DMS53 treated with DMSO at 0.1 percent for 48 hours (cell line): ENCODE measurements at regions not wholly inside any gene's neighbourhood (a gene's known extent, or its start where the extent isn't known, plus 50 kb on each side); places are given as distances from the start of the nearest gene placed in this dataset.

Source experiments
- DNase-seq: peaks from one replicate; lab custom pipeline; 2025; ENCODE audit not compliant: unreplicated experiment; lab: John Stamatoyannopoulos, UW

DNA sequence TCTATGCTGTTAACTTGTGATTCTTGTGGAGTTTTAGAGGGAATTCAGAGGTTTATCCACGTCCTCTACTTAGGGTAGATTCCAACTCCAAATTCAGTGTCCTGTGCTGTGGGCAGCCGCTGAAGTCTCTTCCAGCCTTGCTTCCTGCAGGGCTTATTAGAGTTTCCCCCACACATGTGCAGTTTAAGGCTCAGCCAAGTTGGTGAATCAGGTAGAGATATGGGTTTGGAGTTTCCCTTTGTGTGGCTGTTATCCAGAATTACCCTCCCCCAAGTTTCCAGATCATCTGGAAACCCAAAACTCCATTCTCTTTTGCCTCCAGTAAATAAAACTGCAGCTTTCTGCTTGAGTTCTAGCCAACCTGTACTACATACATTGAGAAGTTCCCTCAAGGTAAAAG lies 853.7 kb downstream of the GALC start:
- DNase-seq, result no peak

GRCh38 chr14:87133073-87133801 lies 859.7 kb downstream of the GALC start:
- no peak for DNase-seq

- DNase-seq, result peak; percentile 65
Measured at GRCh38 chr14:87131879-87132278, 861.1 kb downstream of the GALC start.

GRCh38 chr14:87122166-87122565 lies 870.8 kb downstream of the GALC start:
- DNase-seq, result no peak

GRCh38 chr14:87121716-87122115 lies 871.3 kb downstream of the GALC start:
- DNase-seq, result no peak

GRCh38 chr14:87115234-87115633 lies 877.7 kb downstream of the GALC start:
- no peak for DNase-seq

DNA sequence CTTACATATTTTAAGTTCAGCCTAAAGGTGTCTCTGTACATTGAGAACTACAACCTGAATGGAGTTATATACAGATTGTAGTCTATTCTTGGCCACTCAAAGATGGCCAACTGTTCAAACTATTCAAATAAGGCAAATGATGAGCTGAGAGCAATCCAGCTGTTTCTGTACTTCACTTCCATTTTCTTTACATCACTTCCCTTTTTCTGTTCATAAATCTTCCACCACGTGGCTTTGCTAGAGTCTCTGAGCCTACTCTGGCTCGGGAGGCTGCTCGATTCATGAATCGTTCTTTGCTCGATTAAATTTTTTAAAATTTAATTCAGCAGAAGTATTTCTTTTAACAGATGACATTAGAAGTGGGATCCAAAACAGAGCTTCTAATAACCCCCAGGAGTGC lies 879.7 kb downstream of the GALC start:
- DNase-seq, result no peak

DNA sequence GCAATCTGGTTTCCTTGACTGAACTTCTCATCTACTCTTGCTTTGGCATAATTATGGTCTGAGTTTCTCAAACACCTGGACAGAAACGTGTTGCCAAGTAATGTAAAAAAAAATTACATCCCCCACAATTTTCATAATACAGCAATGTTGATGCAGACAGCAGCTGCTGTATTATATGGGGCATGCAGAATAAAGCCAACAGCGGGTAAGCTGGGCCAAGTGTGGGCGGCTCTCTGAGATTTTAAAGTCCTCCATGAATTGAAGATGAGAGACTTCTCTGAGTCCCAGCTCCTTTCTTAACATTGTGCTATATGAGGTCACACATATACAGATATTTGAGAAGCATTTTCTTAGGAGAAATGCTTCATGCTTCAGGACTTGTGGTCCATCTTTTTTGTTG lies 881.2 kb downstream of the GALC start:
- no peak for DNase-seq

DNA sequence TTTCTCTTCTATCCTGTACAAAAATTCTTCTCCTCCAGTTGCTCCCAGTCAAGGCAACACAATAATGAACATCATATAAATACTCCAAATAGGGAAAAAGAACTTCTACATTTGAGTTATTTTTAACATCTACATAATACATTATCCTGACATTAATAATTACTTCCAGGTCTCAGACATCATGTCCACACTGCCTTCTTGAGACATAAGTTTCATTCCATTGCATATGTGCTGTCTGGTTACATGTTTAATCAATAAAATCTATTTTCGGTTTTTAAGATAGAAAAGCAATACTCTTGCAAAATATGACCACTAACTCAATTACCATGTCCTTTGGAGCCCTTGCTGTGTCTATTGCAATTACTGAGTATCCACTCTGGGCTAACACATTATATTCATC lies 881.9 kb downstream of the GALC start:
- no peak for DNase-seq

GRCh38 chr14:87109271-87109670 lies 883.7 kb downstream of the GALC start:
- DNase-seq, result no peak

- no peak for DNase-seq
Measured at GRCh38 chr14:87108726-87109125, 884.3 kb downstream of the GALC start.

GRCh38 chr14:87102811-87103378 lies 890.1 kb downstream of the GALC start:
- DNase-seq, result no peak

- peak; percentile 21 for DNase-seq
Measured at GRCh38 chr14:87097015-87097414, 896.0 kb downstream of the GALC start.

DNA sequence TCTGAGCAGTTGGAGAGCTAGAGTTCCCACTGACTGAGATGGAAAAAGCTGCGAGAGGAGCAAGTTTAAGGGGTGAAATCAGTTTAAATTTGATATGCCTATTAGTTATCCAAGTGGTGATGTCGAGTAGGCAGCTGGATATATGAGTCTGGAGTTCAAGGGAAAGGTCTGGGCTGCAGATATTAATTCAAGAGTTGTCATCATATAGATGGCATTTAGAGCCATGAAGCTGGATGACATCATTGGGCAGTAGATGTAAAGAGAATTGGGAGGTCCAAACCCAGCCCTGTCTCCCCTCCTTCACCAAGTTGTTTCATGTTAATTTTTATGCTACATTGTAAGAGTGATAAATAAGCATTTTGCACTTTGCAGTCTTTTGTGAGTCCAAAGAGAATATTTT lies 898.1 kb downstream of the GALC start:
- DNase-seq, result no peak

- no peak for DNase-seq
Measured at GRCh38 chr14:87088588-87088987, 904.4 kb downstream of the GALC start.

DNA sequence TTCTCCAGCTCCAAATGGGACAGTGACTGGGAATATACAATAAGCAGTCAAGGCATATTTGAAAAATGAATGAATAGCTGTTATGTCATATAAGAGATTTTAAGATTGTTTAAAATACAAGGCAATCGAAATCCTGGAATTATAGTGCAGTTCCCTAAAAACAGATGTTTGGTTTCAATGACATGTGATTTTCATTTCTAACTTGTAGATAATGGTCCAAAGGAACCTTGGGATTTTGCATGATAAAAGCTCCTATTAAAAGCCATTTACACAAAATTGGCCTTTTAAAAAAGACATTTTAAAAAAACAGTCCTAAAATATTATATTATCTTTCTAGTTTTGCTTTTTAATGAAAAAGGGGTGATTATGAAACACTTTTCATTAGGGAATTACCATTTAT lies 905.1 kb downstream of the GALC start:
- DNase-seq, result no peak

DNA sequence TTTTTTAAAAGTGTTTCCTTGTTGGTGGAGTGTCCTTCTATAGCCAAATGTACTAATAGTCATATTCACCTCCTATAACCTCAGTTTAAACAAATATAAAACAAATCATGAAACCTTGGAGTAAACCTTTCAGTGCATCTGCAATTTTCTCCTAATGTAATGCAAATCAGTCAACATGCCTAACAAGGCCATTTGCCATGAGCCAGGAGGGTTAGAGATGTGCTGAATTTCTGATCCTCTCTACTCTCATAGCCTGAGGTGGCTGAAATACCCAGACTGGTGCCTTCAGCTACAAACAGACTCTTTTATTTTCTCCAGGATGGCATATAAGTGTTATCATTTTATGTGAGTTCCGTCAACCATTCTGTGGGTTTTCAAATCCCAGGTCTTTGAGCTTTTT lies 908.1 kb downstream of the GALC start:
- DNase-seq, result no peak

DNA sequence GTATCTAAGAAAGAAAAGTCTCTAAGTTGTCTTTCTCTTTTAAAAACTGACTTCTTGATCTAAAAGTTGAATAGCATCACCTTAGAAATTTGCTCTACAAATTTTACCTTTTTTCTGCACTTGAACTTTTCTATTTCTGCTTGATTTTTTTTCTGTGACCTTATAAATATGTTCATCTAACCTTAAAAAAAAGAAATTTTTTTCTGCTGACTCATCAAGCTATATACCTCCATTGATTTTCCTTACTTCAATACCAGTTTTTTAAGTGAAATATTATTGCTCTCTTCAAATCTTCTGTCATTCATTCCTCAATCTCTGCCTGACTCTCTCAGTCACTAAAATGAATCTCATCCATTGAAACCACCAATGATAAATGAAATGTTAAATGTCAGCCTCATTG lies 910.1 kb downstream of the GALC start:
- DNase-seq, result no peak

- no peak for DNase-seq
Measured at GRCh38 chr14:87081004-87081403, 912.0 kb downstream of the GALC start.

GRCh38 chr14:87080146-87080545 lies 912.8 kb downstream of the GALC start:
- no peak for DNase-seq

DNA sequence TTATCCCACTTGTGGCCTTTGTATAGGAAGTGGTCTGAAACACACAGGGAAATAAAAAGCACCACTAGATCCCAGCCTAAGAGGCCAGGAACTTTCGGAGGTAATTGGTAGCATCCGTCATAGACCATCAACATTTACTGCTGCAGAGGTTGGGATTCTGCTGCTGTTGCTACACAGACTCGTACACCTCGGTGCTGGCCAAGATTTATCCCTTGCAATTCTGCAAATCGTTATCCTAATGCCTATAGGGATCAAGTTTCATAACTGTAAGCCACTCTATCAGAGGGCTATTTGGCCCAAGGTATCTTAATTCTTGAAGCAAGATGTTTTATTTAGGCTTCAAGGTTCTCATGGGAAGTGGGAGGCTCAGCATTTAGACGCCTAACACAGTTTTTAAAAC lies 913.6 kb downstream of the GALC start:
- DNase-seq, result no peak

DNA sequence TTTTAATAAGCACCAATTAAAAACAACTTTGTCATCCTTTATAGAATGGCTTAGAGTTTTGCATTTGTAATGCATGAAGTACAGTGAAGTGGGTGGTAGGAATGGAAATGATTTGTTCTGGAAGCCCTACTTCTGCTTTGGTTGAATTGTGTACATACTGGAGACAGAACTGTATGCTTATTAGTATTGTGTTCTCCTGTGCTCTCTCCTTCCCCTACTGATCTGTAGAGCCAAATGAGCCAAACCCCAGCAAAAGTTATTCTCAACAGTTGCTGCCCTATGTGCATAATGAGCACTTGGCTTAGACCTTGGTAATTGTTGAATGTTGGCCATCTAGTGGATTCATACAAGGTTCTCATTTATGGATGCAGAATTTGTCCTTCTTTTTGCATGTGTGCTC lies 916.1 kb downstream of the GALC start:
- no peak for DNase-seq

DNA sequence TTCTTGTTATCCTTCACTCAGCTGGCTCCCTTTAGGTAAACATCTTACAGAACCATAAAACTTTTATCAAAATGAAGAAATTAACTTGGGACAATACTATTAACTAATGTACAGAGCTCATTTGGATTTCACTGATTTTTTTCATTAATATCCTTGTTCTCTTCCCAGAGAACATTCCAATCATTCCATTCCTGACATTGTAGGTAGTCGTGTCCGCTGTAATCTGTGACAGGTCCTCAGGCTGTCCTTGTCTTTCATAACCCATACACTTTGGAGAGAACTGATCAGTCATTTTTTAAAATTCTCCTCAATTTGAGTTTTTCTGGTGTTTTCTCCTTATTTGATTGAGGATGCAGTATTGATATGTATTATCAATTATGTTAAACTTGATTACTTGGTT lies 916.8 kb downstream of the GALC start:
- DNase-seq, result no peak
